WTC11 (cell line): ENCODE measurements at regions not wholly inside any gene's neighbourhood (a gene's known extent, or its start where the extent isn't known, plus 50 kb on each side); places are given as distances from the start of the nearest gene placed in this dataset.

Source experiments
- ATAC-seq: fragments of 200-7000 bp; cut with Tn5 transposase; 2 replicates; pipeline ENCODE4 v1.10.0; 2021; ENCODE audit warnings: mild to moderate bottlenecking, moderate library complexity
- CTCF ChIA-PET: fragments of 300-600 bp; sonication (Branson Sonifier 250); formaldehyde crosslinking; loops from one replicate; lab custom pipeline; 2021; ENCODE audit warnings: antibody characterized with exemption; lab: Charles Lee
- POLR2A ChIA-PET: fragments of 350-600 bp; sonication (Branson Sonifier 250); formaldehyde crosslinking; loops from one replicate; lab custom pipeline; 2021; ENCODE audit warnings: antibody characterized with exemption; lab: Charles Lee
- DNase-seq: peaks from one replicate; pipeline ENCODE4 v3.0.0; 2021; ENCODE audit warnings: low spot score
- H3K27ac Mint-ChIP-seq: 2 replicates; pipeline ENCODE4 v1.8.0; 2021; ENCODE audit warnings: mixed read lengths
- H3K27me3 Mint-ChIP-seq: 2 replicates; pipeline ENCODE4 v1.8.0; 2021; ENCODE audit warnings: low read depth, mild to moderate bottlenecking, moderate library complexity, mixed read lengths
- H3K36me3 Mint-ChIP-seq: 2 replicates; pipeline ENCODE4 v1.8.0; 2021; ENCODE audit warnings: mixed read lengths
- H3K4me1 Mint-ChIP-seq: 2 replicates; pipeline ENCODE4 v1.8.0; 2022; ENCODE audit warnings: mixed read lengths
- H3K4me3 Mint-ChIP-seq: 2 replicates; pipeline ENCODE4 v1.8.0; 2021; ENCODE audit warnings: mild to moderate bottlenecking, moderate library complexity, mixed read lengths
- H3K9me3 Mint-ChIP-seq: 2 replicates; pipeline ENCODE4 v1.8.0; 2021; ENCODE audit warnings: mixed read lengths
- ARID4B ChIP-seq: sonication (generic); formaldehyde crosslinking; IDR thresholded peaks from 2 replicates; pipeline ENCODE4 v1.8.0; 2023; ENCODE audit warnings: missing genetic modification reagents, mild to moderate bottlenecking, borderline replicate concordance
- CREM ChIP-seq: sonication (generic); formaldehyde crosslinking; IDR thresholded peaks from 2 replicates; pipeline ENCODE4 v1.8.1; 2022; ENCODE audit warnings: mild to moderate bottlenecking, missing genetic modification reagents, moderate library complexity
- ELF4 ChIP-seq: sonication (generic); formaldehyde crosslinking; IDR thresholded peaks from 2 replicates; pipeline ENCODE4 v1.8.1; 2022; ENCODE audit warnings: low read depth, mild to moderate bottlenecking, moderate library complexity, missing genetic modification reagents
- ETV6 ChIP-seq: sonication (generic); formaldehyde crosslinking; IDR thresholded peaks from 2 replicates; pipeline ENCODE4 v1.8.1; 2022; ENCODE audit warnings: mild to moderate bottlenecking, missing genetic modification reagents
- FOXJ3 ChIP-seq: sonication (generic); formaldehyde crosslinking; IDR thresholded peaks from 2 replicates; pipeline ENCODE4 v1.9.0; 2021; ENCODE audit warnings: missing genetic modification reagents, mild to moderate bottlenecking, borderline replicate concordance
- GABPB1 ChIP-seq: sonication (generic); formaldehyde crosslinking; IDR thresholded peaks from 2 replicates; pipeline ENCODE4 v1.8.1; 2023; ENCODE audit warnings: mild to moderate bottlenecking, missing genetic modification reagents
- GTF2I ChIP-seq: fragments of 250-450 bp; sonication (Bioruptor Pico); conservative IDR thresholded peaks from 2 replicates; pipeline ENCODE4 v1.4.0; 2021; ENCODE audit warnings: mild to moderate bottlenecking
- JAZF1 ChIP-seq: fragments of 250-450 bp; sonication (Bioruptor Pico); IDR thresholded peaks from 2 replicates; pipeline ENCODE4 v1.9.0; 2021; ENCODE audit warnings: moderate library complexity, mild to moderate bottlenecking, inconsistent platforms
- PRRX2 ChIP-seq: fragments of 250-450 bp; sonication (Bioruptor Pico); IDR thresholded peaks from 2 replicates; pipeline ENCODE4 v1.8.0; 2021; ENCODE audit warnings: mild to moderate bottlenecking
- RELA ChIP-seq: sonication (generic); formaldehyde crosslinking; IDR thresholded peaks from 2 replicates; pipeline ENCODE4 v1.8.1; 2022; ENCODE audit warnings: missing genetic modification reagents, mild to moderate bottlenecking, borderline replicate concordance
- SMAD4 ChIP-seq: sonication (generic); formaldehyde crosslinking; IDR thresholded peaks from 2 replicates; pipeline ENCODE4 v1.8.0; 2022; ENCODE audit warnings: mild to moderate bottlenecking, missing genetic modification reagents
- ZNF219 ChIP-seq: sonication (generic); formaldehyde crosslinking; IDR thresholded peaks from 2 replicates; pipeline ENCODE4 v1.8.0; 2023; ENCODE audit warnings: missing genetic modification reagents, mild to moderate bottlenecking, borderline replicate concordance
- ZNF512 ChIP-seq: sonication (generic); formaldehyde crosslinking; IDR thresholded peaks from 2 replicates; pipeline ENCODE4 v1.8.1; 2022; ENCODE audit warnings: missing genetic modification reagents, borderline replicate concordance
- ZNF671 ChIP-seq: fragments of 250-450 bp; sonication (Bioruptor Pico); IDR thresholded peaks from 2 replicates; pipeline ENCODE4 v1.8.0; 2021; ENCODE audit warnings: mild to moderate bottlenecking
- TF ChIP-seq, protein P1 (sequence below): fragments of 200-600 bp; IDR thresholded peaks from 2 replicates; pipeline ENCODE4 v1.8.0; 2022; ENCODE audit warnings: antibody characterized with exemption
- TF ChIP-seq, protein P2 (sequence below): sonication (generic); formaldehyde crosslinking; IDR thresholded peaks from 2 replicates; pipeline ENCODE4 v1.8.1; 2023; ENCODE audit warnings: mild to moderate bottlenecking, missing genetic modification reagents
- TF ChIP-seq, protein P3 (sequence below): fragments of 250-450 bp; sonication (Bioruptor Pico); IDR thresholded peaks from 2 replicates; pipeline ENCODE4 v1.9.0; 2021; ENCODE audit warnings: mild to moderate bottlenecking, borderline replicate concordance
- TF ChIP-seq, protein P4 (sequence below): sonication (generic); formaldehyde crosslinking; IDR thresholded peaks from 2 replicates; pipeline ENCODE4 v1.8.0; 2023; ENCODE audit warnings: mild to moderate bottlenecking, missing genetic modification reagents

DNA sequence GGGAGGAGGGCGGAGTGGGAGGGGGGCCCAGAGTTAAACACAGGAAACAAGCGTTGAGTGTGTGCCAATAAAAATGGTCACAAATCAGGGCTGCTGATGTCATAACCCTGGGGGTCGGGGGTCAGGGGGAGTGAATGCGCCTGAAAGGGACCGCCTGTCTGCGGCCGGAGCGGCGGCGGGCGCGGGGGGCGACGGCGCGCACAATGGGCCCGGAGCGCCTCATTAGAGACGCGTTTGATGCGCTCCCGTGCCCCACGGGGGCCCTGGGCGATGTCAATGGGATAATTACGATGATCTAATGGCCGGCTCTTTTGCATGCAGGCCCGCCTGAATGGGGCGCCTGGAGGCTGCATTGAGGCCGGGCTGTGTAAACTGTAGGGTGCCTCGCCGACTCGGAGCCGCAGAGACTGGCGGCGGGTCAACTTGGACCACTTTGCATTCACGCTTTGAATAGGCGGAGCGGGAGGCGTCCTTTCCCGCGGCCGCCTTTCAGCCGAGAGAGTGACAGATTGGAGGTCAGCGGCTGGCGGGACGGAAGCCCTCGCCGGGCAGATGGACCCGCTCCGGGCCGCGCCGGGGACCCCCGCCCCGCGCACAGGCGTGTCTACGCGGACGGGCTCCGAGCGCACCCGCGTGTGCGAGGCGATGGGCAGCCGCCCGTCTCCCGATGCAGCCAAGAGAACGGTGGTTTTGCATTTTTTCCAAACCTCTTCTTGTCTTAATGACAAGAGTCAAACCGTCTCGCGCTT lies 296.1 kb downstream of the TFAP2C start:
- CTCF ChIA-PET = no interaction called here
- Mint-ChIP-seq H3K4me3 (peak overlapping the region; percentile 75), H3K9me3 (no peaks in the 10 kb centered on the region), H3K27ac (no peak overlapping the region), H3K4me1 (peaks cover 47% of the 10 kb centered on the region), H3K27me3 (peaks cover 95% of the 10 kb centered on the region), H3K36me3 (no peaks in the 10 kb centered on the region)
- peak; percentile 72 for DNase-seq
- POLR2A ChIA-PET = no interaction called here
- ATAC-seq = peak; percentile 79
- TF ChIP-seq ZNF671 (CRISPR knock-in tag) (no peak), ARID4B (CRISPR knock-in tag) (0 out of 2 replicates have a peak, but pooled peaks have one; percentile 39), CREM (peak; percentile 52; the same call in 1 of the 2 replicates), GABPB1 (no peak), ZNF512 (CRISPR knock-in tag) (no peak), RELA (CRISPR knock-in tag) (no peak), ZNF219 (CRISPR knock-in tag) (no peak), FOXJ3 (CRISPR knock-in tag) (no peak), PRRX2 (CRISPR knock-in tag) (no peak), JAZF1 (CRISPR knock-in tag) (no peak), ETV6 (CRISPR knock-in tag) (peak; percentile 70), SMAD4 (CRISPR knock-in tag) (no peak), ELF4 (CRISPR knock-in tag) (no peak), GTF2I (CRISPR knock-in tag) (no peak)
- TF ChIP-seq, protein P1, sequence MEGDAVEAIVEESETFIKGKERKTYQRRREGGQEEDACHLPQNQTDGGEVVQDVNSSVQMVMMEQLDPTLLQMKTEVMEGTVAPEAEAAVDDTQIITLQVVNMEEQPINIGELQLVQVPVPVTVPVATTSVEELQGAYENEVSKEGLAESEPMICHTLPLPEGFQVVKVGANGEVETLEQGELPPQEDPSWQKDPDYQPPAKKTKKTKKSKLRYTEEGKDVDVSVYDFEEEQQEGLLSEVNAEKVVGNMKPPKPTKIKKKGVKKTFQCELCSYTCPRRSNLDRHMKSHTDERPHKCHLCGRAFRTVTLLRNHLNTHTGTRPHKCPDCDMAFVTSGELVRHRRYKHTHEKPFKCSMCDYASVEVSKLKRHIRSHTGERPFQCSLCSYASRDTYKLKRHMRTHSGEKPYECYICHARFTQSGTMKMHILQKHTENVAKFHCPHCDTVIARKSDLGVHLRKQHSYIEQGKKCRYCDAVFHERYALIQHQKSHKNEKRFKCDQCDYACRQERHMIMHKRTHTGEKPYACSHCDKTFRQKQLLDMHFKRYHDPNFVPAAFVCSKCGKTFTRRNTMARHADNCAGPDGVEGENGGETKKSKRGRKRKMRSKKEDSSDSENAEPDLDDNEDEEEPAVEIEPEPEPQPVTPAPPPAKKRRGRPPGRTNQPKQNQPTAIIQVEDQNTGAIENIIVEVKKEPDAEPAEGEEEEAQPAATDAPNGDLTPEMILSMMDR = no peak
- TF ChIP-seq, protein P2, sequence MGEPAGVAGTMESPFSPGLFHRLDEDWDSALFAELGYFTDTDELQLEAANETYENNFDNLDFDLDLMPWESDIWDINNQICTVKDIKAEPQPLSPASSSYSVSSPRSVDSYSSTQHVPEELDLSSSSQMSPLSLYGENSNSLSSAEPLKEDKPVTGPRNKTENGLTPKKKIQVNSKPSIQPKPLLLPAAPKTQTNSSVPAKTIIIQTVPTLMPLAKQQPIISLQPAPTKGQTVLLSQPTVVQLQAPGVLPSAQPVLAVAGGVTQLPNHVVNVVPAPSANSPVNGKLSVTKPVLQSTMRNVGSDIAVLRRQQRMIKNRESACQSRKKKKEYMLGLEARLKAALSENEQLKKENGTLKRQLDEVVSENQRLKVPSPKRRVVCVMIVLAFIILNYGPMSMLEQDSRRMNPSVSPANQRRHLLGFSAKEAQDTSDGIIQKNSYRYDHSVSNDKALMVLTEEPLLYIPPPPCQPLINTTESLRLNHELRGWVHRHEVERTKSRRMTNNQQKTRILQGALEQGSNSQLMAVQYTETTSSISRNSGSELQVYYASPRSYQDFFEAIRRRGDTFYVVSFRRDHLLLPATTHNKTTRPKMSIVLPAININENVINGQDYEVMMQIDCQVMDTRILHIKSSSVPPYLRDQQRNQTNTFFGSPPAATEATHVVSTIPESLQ (CRISPR knock-in tag) = no peak
- TF ChIP-seq, protein P3, sequence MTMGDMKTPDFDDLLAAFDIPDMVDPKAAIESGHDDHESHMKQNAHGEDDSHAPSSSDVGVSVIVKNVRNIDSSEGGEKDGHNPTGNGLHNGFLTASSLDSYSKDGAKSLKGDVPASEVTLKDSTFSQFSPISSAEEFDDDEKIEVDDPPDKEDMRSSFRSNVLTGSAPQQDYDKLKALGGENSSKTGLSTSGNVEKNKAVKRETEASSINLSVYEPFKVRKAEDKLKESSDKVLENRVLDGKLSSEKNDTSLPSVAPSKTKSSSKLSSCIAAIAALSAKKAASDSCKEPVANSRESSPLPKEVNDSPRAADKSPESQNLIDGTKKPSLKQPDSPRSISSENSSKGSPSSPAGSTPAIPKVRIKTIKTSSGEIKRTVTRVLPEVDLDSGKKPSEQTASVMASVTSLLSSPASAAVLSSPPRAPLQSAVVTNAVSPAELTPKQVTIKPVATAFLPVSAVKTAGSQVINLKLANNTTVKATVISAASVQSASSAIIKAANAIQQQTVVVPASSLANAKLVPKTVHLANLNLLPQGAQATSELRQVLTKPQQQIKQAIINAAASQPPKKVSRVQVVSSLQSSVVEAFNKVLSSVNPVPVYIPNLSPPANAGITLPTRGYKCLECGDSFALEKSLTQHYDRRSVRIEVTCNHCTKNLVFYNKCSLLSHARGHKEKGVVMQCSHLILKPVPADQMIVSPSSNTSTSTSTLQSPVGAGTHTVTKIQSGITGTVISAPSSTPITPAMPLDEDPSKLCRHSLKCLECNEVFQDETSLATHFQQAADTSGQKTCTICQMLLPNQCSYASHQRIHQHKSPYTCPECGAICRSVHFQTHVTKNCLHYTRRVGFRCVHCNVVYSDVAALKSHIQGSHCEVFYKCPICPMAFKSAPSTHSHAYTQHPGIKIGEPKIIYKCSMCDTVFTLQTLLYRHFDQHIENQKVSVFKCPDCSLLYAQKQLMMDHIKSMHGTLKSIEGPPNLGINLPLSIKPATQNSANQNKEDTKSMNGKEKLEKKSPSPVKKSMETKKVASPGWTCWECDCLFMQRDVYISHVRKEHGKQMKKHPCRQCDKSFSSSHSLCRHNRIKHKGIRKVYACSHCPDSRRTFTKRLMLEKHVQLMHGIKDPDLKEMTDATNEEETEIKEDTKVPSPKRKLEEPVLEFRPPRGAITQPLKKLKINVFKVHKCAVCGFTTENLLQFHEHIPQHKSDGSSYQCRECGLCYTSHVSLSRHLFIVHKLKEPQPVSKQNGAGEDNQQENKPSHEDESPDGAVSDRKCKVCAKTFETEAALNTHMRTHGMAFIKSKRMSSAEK = no peak
- TF ChIP-seq, protein P4, sequence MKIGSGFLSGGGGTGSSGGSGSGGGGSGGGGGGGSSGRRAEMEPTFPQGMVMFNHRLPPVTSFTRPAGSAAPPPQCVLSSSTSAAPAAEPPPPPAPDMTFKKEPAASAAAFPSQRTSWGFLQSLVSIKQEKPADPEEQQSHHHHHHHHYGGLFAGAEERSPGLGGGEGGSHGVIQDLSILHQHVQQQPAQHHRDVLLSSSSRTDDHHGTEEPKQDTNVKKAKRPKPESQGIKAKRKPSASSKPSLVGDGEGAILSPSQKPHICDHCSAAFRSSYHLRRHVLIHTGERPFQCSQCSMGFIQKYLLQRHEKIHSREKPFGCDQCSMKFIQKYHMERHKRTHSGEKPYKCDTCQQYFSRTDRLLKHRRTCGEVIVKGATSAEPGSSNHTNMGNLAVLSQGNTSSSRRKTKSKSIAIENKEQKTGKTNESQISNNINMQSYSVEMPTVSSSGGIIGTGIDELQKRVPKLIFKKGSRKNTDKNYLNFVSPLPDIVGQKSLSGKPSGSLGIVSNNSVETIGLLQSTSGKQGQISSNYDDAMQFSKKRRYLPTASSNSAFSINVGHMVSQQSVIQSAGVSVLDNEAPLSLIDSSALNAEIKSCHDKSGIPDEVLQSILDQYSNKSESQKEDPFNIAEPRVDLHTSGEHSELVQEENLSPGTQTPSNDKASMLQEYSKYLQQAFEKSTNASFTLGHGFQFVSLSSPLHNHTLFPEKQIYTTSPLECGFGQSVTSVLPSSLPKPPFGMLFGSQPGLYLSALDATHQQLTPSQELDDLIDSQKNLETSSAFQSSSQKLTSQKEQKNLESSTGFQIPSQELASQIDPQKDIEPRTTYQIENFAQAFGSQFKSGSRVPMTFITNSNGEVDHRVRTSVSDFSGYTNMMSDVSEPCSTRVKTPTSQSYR (CRISPR knock-in tag) = 0 out of 2 replicates have a peak, but pooled peaks have one; percentile 27
